ENCODE measurements at regions not wholly inside any gene's neighbourhood (a gene's known extent, or its start where the extent isn't known, plus 50 kb on each side); places are given as distances from the start of the nearest gene placed in this dataset.

GRCh38 chr5:122547219-122547618, 227.7 kb upstream of the SNX2 start:
- TF ChIP-seq POLR2A (IDR thresholded peaks at IDR 0.05) = no peak
- TF ChIP-seq, protein P1, sequence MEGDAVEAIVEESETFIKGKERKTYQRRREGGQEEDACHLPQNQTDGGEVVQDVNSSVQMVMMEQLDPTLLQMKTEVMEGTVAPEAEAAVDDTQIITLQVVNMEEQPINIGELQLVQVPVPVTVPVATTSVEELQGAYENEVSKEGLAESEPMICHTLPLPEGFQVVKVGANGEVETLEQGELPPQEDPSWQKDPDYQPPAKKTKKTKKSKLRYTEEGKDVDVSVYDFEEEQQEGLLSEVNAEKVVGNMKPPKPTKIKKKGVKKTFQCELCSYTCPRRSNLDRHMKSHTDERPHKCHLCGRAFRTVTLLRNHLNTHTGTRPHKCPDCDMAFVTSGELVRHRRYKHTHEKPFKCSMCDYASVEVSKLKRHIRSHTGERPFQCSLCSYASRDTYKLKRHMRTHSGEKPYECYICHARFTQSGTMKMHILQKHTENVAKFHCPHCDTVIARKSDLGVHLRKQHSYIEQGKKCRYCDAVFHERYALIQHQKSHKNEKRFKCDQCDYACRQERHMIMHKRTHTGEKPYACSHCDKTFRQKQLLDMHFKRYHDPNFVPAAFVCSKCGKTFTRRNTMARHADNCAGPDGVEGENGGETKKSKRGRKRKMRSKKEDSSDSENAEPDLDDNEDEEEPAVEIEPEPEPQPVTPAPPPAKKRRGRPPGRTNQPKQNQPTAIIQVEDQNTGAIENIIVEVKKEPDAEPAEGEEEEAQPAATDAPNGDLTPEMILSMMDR (IDR thresholded peaks at IDR 0.05) = no peak

Measured in transverse colon (tissue), 3 donors.